MG63 (cell line): ENCODE measurements at regions not wholly inside any gene's neighbourhood (a gene's known extent, or its start where the extent isn't known, plus 50 kb on each side); places are given as distances from the start of the nearest gene placed in this dataset.
"Not testable (repeated sequence)": the region's sequence is repeated elsewhere in the genome, so short reads cannot be mapped to it uniquely, and the experiment has no call there.

Source experiments
- DNase-seq: peaks from one replicate; pipeline ENCODE4 v3.0.0-alpha.2; 2020
- H3K27me3 ChIP-seq: fragments of 250-450 bp; sonication (Bioruptor Pico); 2 replicates; pipeline ENCODE4 v1.5.1; 2020; ENCODE audit warnings: mild to moderate bottlenecking, moderate library complexity
- H3K36me3 ChIP-seq: fragments of 250-450 bp; sonication (Bioruptor Pico); 2 replicates; pipeline ENCODE4 v1.5.1; 2020; ENCODE audit warnings: mild to moderate bottlenecking, moderate library complexity
- H3K4me3 ChIP-seq: fragments of 250-450 bp; sonication (Bioruptor Pico); 2 replicates; pipeline ENCODE4 v1.5.1; 2020; ENCODE audit warnings: mild to moderate bottlenecking, moderate library complexity
- H3K9me3 ChIP-seq: fragments of 250-450 bp; sonication (Bioruptor Pico); 2 replicates; pipeline ENCODE4 v1.5.1; 2020; ENCODE audit warnings: mild to moderate bottlenecking, moderate library complexity

DNA sequence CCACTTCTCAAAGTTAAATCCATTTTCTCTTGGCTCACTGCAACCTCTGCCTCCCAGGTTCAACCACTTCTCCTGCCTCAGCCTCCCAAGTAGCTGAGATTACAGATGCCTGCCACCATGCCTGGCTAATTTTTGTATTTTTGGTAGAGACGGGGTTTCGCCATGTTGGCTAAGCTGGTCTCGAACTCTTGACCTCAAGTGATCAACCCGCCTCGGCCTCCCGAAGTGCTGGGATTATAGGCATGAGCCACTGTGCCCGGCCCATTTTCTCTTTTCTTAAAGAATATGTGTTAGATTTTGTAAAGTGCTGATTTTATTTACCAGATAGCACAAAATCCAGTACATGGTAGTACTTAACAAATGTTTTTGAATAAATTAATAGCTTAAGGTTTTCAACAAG lies 484.1 kb upstream of the PTGER4 start:
- not testable (repeated sequence) for H3K9me3 ChIP-seq, DNase-seq, H3K27me3 ChIP-seq, H3K4me3 ChIP-seq, H3K36me3 ChIP-seq

DNA sequence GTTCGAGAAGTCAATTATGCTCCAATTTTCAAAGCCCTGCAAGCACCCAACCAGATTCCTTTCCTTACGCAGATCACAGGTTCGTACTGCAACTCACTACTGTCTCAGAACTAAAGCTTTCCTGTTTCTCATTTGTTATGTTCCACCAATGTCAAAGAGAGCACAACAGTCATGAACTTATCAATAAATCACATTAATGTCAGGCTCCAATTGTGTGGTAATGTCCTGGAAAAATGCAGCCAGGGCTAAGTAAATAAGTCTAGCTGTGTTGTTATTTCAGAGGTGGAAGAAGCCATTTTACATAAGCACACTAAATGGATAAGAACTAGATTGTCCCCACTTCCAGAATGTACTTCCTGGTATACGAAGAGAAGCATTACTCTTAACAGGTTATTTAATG lies 488.6 kb upstream of the PTGER4 start:
- H3K36me3 ChIP-seq = no peaks in the 10 kb centered on the region
- no peak for DNase-seq
- H3K27me3 ChIP-seq = no peaks in the 10 kb centered on the region
- no peaks in the 10 kb centered on the region for H3K9me3 ChIP-seq
- H3K4me3 ChIP-seq = no peak overlapping the region

DNA sequence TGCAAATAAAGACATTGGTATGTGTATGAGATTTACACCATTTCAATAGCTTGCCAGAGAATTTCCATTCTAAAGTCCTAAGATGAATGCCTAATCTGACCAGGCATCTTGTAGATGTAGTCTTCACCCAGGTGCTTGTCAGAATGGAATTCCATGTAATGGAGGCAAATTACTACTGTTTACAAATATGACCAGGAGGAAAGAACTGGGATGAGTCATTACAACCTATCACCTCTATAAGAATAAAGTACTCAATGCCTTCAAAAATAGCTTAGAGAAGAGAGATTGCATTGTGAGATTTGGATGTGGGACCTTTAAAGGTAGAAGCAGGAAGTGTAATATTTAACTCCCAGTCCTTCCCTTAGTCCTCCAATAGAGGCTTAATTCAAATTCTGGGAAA lies 507.0 kb upstream of the PTGER4 start:
- DNase-seq = no peak
- Histone ChIP-seq H3K9me3 (peaks cover 24% of the 10 kb centered on the region), H3K4me3 (no peak overlapping the region), H3K36me3 (no peaks in the 10 kb centered on the region), H3K27me3 (no peaks in the 10 kb centered on the region)

DNA sequence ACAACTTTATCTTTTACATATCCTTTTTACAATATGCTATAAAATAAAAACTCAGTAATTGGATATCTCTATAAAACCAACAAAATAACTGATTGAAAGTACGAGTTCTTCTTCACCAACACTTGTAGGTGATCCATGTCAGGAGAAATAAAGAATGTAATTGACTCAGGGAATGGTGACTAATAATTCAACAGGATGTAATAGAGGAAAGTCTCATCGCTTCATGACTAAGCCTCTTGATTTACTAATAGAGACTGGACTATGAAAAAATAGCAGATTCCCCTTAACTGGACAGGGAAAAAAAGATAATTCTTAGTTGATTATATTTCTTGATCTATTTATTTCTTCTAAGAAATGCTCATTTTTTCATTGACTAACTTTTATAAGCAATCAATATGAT lies 507.7 kb upstream of the PTGER4 start:
- peaks cover 24% of the 10 kb centered on the region for H3K9me3 ChIP-seq
- H3K4me3 ChIP-seq = no peak overlapping the region
- no peaks in the 10 kb centered on the region for H3K27me3 ChIP-seq
- no peaks in the 10 kb centered on the region for H3K36me3 ChIP-seq
- no peak for DNase-seq

DNA sequence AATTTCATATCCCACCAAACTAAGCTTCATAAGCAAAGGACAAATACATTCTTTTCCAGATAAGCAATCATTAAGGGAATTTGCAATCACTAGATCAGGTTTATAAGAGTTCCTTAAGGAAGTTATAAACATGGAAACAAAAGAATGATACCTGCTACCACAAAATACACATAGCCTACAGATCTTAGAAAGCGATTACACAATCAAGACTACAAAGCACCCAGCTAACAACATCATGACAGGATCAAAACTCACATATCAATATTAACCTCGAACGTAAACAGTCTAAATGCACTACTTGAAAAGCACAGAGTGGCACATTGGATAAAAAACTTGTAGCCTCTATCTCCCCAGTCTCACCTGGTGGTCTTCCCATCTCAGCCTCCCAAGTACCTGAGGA lies 512.4 kb upstream of the PTGER4 start:
- Histone ChIP-seq H3K27me3 (no peaks in the 10 kb centered on the region), H3K4me3 (no peak overlapping the region), H3K36me3 (no peaks in the 10 kb centered on the region), H3K9me3 (peaks cover 18% of the 10 kb centered on the region)
- DNase-seq = no peak

DNA sequence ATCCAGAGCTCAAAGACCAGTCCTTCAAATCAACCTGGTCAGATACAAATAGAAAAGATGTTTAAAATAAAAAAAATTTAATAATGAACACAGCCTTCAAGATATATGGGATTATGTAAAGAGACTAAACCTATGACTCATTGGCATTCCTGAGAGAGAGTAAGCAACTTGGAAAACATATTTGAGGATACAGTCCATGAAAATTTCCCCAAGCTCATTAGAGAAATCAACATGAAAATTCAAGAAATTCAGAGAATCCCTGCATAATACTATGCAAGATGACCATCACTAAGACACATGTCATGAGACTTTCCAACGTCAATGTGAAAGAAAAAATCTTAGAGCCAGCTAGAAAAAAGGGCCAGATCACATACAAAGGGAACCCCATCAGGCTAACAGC lies 512.9 kb upstream of the PTGER4 start:
- H3K36me3 ChIP-seq = no peaks in the 10 kb centered on the region
- DNase-seq = no peak

DNA sequence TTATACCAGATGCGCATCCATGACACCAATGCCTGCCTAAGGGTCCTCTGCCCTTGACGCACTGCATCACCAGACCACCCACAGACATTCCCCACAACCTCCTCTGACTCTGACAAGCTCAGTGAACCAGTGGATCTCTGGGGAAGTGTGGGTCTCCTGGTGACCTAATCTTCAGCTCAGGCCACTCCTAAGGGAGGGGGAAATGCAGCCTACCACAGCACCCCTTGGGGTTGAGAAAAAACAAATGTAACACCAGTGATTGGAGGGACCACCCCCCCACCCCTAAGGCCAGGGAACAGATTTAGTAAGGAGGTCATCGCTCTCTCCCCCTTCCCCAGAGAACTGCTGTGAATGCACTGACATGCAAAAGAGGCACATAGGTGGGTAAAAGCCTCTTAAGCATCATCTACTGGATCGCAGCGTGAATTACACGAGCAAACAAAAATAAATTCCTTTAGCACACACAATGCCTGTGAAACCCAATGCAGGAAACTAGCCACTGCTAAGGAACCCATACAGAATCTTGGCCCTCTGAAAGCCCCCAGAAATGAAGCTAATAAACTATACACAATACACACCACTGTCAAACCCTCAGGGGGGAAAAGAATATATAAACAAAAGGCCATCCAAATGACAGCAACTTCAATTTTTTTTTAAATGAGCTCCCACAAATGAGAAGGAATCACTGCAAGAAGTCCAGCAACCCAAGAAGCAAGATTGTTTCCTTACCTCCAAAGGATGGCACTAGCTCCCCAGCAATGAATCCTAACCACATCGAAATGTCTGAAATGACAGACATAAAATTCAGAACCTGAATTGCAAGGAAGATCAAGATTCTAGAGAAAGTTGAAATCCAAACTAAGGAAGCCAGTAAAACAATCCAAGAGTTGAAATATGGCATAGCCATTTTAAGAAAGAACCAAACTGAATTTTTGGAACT lies 513.7 kb upstream of the PTGER4 start:
- no peak for DNase-seq
- no peaks in the 10 kb centered on the region for H3K27me3 ChIP-seq
- no peak overlapping the region for H3K4me3 ChIP-seq
- H3K36me3 ChIP-seq = no peaks in the 10 kb centered on the region
- peaks cover 18% of the 10 kb centered on the region for H3K9me3 ChIP-seq

More for the DNA sequence above, 512.9 kb upstream of the PTGER4 start:
- H3K9me3 ChIP-seq = peaks cover 18% of the 10 kb centered on the region
- no peak overlapping the region for H3K4me3 ChIP-seq
- no peaks in the 10 kb centered on the region for H3K27me3 ChIP-seq

DNA sequence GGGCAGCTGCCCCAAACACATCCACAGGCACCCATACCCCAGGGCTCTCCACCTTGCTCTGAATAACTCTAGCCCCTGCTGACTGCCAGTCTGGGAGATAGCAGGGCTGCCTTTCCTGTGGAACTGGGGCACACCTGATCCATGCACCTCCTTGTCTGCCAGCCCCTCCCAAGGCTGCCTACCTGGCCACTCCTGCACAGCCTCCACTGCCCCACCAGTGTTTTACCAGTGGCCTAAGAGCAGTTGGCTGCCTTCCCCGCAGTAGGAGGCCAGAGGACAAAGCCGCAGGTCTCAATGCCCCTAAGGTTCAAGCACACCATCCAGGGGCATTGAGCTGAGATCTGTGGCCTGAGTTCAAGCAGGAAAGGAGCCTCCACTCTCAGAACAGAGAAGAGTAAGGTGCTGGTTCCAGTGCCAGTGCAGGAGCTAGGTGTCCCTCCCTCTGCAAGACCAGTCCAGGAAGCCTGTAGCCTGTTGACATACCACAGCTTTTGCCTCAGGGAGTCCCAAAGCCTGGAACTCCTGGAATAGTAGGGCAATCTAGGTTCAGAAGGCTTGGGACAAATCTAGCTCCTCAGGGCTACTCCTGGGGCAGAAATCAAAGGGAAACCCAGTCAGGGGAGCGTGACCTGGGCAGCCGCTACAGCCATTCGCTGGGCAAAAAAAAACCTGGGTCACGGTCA lies 514.5 kb upstream of the PTGER4 start:
- no peaks in the 10 kb centered on the region for H3K27me3 ChIP-seq
- peaks cover 14% of the 10 kb centered on the region for H3K9me3 ChIP-seq
- H3K4me3 ChIP-seq = no peak overlapping the region
- DNase-seq = no peak
- H3K36me3 ChIP-seq = no peaks in the 10 kb centered on the region

DNA sequence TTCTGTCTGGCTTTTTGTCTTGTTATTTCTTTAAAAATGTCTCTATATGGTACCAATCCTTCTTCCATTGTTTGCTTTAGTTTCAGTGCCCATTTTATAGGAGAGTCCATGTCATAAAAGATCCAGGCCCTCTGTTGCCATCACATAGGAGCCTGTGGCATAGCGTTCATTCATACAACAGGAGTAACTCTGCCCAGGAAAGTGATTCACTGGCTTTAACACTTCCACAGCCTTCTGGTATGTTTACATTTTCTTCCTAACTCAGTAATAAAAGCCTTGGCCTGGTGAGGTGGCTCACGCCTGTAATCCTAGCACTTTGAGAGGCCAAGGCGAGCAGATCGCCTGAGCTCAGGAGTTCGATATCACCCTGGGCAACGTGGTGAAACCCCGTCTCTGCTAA lies 519.3 kb upstream of the PTGER4 start:
- no peaks in the 10 kb centered on the region for H3K27me3 ChIP-seq
- H3K9me3 ChIP-seq = no peaks in the 10 kb centered on the region
- no peak for DNase-seq
- H3K36me3 ChIP-seq = no peaks in the 10 kb centered on the region
- no peak overlapping the region for H3K4me3 ChIP-seq

DNA sequence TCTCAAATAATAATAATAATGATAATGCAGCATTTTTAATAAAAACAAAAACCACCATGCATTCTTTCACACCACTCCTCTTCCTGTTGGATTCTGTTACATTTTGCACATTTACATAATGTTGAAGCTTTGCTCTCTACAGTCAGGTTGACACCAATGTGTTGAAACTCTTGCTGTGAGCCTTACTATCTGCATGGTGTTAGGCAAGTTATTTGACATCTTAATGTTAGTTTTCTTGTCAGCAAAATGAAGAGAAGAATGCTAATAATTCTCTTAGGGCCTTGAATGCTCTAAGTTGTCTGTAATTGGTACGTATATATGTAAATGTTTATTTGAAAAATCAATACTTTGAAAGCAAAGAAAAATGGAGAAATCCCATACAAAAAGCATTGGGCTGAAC lies 525.5 kb upstream of the PTGER4 start:
- Histone ChIP-seq H3K9me3 (no peaks in the 10 kb centered on the region), H3K27me3 (no peaks in the 10 kb centered on the region), H3K36me3 (no peaks in the 10 kb centered on the region), H3K4me3 (no peak overlapping the region)
- DNase-seq = no peak

DNA sequence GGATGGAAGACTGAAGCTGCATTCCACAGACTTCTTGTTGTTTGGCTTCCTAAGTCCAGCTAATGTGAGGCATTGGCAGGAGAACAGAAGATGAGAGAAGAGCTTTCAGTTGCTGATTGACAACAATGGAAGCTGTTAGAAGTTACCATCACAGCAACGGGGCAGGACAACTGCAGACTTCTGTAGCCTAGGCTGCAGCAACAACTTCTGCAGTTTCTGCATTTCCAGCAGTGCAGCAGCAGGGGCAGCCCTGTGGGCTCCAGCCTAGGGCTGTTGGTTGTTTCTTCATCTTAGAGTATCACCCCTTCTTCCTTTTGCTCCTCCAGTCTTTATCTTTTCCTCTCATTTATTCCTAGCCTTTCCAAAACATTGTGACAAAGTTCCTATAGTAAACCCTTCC lies 528.8 kb upstream of the PTGER4 start:
- no peak for DNase-seq
- H3K36me3 ChIP-seq = no peaks in the 10 kb centered on the region
- no peak overlapping the region for H3K4me3 ChIP-seq

DNA sequence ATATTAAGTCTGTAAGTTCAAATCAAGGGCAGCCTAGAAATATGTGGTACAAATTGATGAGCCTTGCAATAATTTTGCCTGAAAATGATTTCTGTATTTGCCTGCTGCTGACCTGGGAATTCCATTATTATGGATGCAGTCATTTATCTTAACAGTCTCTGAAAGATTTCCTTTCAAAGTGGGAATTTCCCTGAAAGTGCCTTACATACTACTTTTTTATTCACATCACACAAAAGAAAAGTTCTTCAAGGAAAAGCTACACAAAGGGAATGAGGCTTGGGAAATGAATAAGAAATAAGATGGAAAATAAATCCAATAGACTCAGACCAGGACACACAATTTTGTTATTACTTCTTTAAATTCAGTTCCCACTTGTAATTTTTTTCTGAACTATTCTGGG lies 537.8 kb upstream of the PTGER4 start:
- no peaks in the 10 kb centered on the region; the same call in 1 of the 2 replicates for H3K9me3 ChIP-seq
- H3K27me3 ChIP-seq = no peaks in the 10 kb centered on the region
- H3K4me3 ChIP-seq = no peak overlapping the region
- DNase-seq = no peak
- no peaks in the 10 kb centered on the region for H3K36me3 ChIP-seq

More for the DNA sequence above, 528.8 kb upstream of the PTGER4 start:
- Histone ChIP-seq H3K27me3 (no peaks in the 10 kb centered on the region), H3K9me3 (no peaks in the 10 kb centered on the region)

DNA sequence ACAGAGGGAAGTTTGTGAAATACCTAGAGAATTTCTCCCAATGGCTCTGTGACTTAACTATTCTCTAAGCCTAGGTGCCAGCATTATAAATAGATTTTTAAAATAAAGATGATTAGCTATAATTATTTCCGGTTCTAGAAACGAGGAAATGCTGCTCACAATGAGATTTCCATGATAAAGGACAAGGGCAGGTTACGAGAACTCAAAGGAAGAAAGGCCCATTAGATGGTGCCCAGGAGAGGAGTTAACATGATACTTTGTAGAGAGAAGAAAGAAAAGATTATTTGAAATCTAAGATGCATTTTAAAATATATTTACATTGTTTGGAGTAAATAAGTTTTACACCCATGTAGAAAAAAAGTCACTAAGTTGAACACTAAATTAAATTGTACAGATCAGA lies 538.3 kb upstream of the PTGER4 start:
- Histone ChIP-seq H3K9me3 (no peaks in the 10 kb centered on the region; the same call in 1 of the 2 replicates), H3K4me3 (no peak overlapping the region), H3K27me3 (no peaks in the 10 kb centered on the region), H3K36me3 (no peaks in the 10 kb centered on the region)
- DNase-seq = no peak

DNA sequence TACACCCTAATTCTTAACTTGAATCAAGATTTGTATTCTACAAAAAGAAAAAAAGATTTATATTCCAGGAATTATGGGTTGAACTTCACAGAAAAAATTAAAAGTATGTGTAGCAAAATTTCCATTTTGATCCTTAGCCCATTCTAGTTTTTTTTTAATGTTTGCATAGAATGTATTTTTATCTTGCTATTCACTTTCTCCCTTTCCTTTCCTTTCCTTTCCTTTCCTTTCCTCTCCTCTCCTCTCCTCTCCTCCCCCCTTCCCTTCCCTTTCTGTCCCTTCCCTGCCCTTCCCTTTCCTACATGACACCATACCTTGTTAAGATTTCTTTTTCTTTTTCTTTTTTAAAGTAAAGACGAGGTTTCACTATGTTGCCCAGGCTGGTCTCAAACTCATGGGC lies 542.5 kb upstream of the PTGER4 start:
- DNase-seq = no peak
- Histone ChIP-seq H3K36me3 (no peaks in the 10 kb centered on the region), H3K4me3 (no peak overlapping the region), H3K27me3 (no peaks in the 10 kb centered on the region), H3K9me3 (no peaks in the 10 kb centered on the region)

DNA sequence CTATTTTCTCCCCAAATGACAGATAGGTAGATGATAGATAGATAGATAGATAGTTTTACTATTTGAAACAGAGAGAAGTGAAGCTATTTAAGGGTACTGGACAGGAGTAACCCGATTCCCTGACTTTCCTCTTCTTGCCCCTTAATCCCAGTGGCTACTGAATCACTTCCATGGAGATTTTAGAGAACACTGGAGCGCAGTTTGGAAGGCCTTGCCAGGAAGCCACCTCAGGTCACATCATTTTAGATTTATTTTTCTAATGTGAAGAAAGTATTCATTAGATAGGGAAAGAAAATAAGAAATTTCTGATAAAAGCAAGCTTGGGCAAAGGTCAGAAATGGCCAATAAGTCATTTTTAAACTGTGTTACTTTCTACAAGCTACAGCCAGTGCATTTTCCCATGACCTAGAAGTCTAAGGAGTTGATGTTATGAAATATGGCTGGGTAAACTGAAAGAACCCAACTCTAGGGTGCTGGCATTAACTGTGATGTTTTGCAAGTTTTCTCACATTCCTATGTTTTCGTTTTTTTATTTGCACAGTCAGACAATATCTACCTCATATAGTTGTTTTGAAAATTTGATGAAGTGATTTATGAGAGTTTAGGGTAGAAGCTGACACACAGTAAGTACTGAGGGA lies 544.7 kb upstream of the PTGER4 start:
- Histone ChIP-seq H3K9me3 (no peaks in the 10 kb centered on the region; the same call in 1 of the 2 replicates), H3K27me3 (no peaks in the 10 kb centered on the region), H3K4me3 (no peak overlapping the region), H3K36me3 (no peaks in the 10 kb centered on the region)
- no peak for DNase-seq

DNA sequence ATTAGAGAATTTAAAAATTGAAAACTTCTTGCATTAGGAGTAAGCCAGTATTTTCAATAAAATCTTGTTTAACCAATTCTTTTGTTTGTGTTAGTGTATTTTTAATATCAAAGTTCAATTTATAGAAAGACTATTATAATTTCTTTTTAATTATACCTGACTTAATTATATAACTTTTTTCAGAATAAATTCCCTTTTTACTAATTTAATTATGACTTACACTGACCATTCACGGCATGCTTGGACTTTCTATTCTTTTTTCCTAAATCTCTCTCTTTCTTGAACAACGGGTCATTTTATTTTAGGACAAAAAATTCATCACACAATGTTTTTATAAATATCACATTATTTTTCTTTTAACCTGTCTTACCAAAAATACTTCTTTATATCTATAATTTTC lies 555.3 kb upstream of the PTGER4 start:
- no peaks in the 10 kb centered on the region for H3K36me3 ChIP-seq
- H3K27me3 ChIP-seq = no peaks in the 10 kb centered on the region
- no peak for DNase-seq
- no peak overlapping the region for H3K4me3 ChIP-seq
- peaks cover 35% of the 10 kb centered on the region for H3K9me3 ChIP-seq

DNA sequence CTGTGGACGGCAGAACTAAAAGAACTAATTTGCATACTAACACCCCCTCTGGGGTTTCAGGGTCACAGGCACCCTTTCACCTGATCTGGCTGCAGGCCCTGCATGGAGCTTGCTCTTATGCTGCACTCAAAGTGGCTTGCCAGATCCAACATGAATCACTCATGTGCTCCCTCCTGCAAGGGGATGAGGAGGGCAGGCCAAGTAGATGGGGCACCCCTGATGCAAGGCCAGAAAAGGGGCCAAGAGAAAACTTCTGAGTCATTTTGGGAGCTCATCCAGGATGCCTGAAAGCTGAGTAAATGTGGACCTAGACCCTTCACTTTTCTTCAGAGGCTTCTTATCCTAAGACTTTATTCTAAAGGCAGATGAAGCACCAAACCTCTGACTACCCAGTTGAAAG lies 558.5 kb upstream of the PTGER4 start:
- H3K9me3 ChIP-seq = peaks cover 30% of the 10 kb centered on the region
- no peak overlapping the region for H3K4me3 ChIP-seq
- no peaks in the 10 kb centered on the region for H3K36me3 ChIP-seq
- H3K27me3 ChIP-seq = no peaks in the 10 kb centered on the region
- DNase-seq = peak; percentile 70
